Suprapubic skin (tissue), 4 donors: ENCODE measurements at regions not wholly inside any gene's neighbourhood (a gene's known extent, or its start where the extent isn't known, plus 50 kb on each side); places are given as distances from the start of the nearest gene placed in this dataset.

Experiments used
- DNase-seq, 2 donors: peaks; one replicate each; pipeline ENCODE4 v3.0.0-alpha.2; 2019; ENCODE audit warnings: low spot score in 2 of 2
- H3K27ac ChIP-seq: fragments of 200-600 bp; sonication (generic); one replicate; pipeline ENCODE4 v1.5.1; 2019
- H3K27me3 ChIP-seq: fragments of 200-600 bp; sonication (generic); one replicate; pipeline ENCODE4 v1.5.1; 2019
- H3K36me3 ChIP-seq: fragments of 200-600 bp; sonication (generic); one replicate; pipeline ENCODE4 v1.5.1; 2019
- H3K4me1 ChIP-seq: fragments of 200-600 bp; sonication (generic); one replicate; pipeline ENCODE4 v1.5.1; 2019
- H3K4me3 ChIP-seq: fragments of 200-600 bp; sonication (generic); one replicate; pipeline ENCODE4 v1.5.1; 2019; ENCODE audit warnings: mild to moderate bottlenecking
- H3K9me3 ChIP-seq: fragments of 200-600 bp; sonication (generic); one replicate; pipeline ENCODE4 v1.5.1; 2019
- EP300 ChIP-seq: sonication (generic); formaldehyde crosslinking; IDR thresholded peaks from one replicate; pipeline ENCODE4 v1.6.1; 2017; ENCODE audit warnings: antibody characterized with exemption
- POLR2A ChIP-seq, 2 donors: fragments of 450-650 bp; IDR thresholded peaks; one replicate each; pipeline ENCODE4 v1.6.1; 2017; ENCODE audit warnings: antibody characterized with exemption in 2 of 2, mild to moderate bottlenecking in 2 of 2, moderate library complexity in 2 of 2
- POLR2AphosphoS5 ChIP-seq, 3 donors: sonication (generic); formaldehyde crosslinking; IDR thresholded peaks; one replicate each; pipeline ENCODE4 v1.6.1; 2017; ENCODE audit warnings: antibody characterized with exemption in 3 of 3
- WGBS: methylation state at CpG from one replicate; pipeline ENCODE4 v1.1.5; 2018; 5-methylcytosine and 5-hydroxymethylcytosine counted together
- TF ChIP-seq, protein P1 (sequence below), 2 donors: fragments of 200-600 bp in 1 of 2; fragments of 450-650 bp in 1 of 2; sonication (generic) in 1 of 2; IDR thresholded peaks; one replicate each; pipeline ENCODE4 v1.5.1; 2016 to 2019; ENCODE audit warnings: antibody characterized with exemption in 2 of 2, mild to moderate bottlenecking in 1 of 2, moderate library complexity in 1 of 2

DNA sequence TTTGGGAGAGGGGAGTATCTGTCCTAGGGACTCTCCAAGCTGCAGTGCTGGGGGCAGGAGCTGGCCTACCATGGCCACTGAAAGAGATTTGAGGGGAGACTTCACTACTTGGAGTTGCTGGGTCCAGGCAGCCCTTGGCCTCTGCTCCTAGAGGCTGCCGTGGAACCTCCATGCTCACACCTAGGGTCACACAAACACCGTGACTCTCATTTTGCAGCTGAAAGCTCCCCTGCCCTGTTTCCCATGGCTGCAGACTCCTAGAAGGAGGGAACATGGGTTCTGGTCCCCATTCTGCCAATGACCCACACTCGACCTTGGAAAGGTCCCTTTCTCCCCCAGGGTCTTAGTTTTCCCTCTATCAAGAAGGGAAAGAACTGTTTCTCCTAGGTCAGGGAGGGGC is 147.1 kb upstream of the PPP1R26 start:
- TF ChIP-seq POLR2AphosphoS5 (IDR thresholded peaks at IDR 0.05), result no peak
- TF ChIP-seq, protein P1, sequence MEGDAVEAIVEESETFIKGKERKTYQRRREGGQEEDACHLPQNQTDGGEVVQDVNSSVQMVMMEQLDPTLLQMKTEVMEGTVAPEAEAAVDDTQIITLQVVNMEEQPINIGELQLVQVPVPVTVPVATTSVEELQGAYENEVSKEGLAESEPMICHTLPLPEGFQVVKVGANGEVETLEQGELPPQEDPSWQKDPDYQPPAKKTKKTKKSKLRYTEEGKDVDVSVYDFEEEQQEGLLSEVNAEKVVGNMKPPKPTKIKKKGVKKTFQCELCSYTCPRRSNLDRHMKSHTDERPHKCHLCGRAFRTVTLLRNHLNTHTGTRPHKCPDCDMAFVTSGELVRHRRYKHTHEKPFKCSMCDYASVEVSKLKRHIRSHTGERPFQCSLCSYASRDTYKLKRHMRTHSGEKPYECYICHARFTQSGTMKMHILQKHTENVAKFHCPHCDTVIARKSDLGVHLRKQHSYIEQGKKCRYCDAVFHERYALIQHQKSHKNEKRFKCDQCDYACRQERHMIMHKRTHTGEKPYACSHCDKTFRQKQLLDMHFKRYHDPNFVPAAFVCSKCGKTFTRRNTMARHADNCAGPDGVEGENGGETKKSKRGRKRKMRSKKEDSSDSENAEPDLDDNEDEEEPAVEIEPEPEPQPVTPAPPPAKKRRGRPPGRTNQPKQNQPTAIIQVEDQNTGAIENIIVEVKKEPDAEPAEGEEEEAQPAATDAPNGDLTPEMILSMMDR (IDR thresholded peaks at IDR 0.05), result no peak
- TF ChIP-seq POLR2A (IDR thresholded peaks at IDR 0.05), result no peak
- no peak for TF ChIP-seq EP300
- H3K27me3 ChIP-seq, result peaks cover 47% of the 10 kb centered on the region
- no peaks in the 10 kb centered on the region for H3K9me3 ChIP-seq
- no peak for DNase-seq
- 55% methylated on average over 2 of the region's 3 CpGs for WGBS
- H3K4me1 ChIP-seq, result no peaks in the 10 kb centered on the region
- H3K4me3 ChIP-seq, result no peak overlapping the region
- H3K27ac ChIP-seq, result no peak overlapping the region
- H3K36me3 ChIP-seq, result no peaks in the 10 kb centered on the region

- 96% methylated on average over 7 of the region's 7 CpGs for WGBS
- TF ChIP-seq POLR2A (IDR thresholded peaks at IDR 0.05), result no peak
- no peak for TF ChIP-seq EP300
- TF ChIP-seq, protein P1 (IDR thresholded peaks at IDR 0.05), result no peak
- no peak for TF ChIP-seq POLR2AphosphoS5 (IDR thresholded peaks at IDR 0.05)
- no peak for DNase-seq
- peaks cover 50% of the 10 kb centered on the region for H3K27me3 ChIP-seq
- no peaks in the 10 kb centered on the region for H3K9me3 ChIP-seq
- H3K27ac ChIP-seq, result no peak overlapping the region
- H3K4me1 ChIP-seq, result no peaks in the 10 kb centered on the region
- no peak overlapping the region for H3K4me3 ChIP-seq
- H3K36me3 ChIP-seq, result no peaks in the 10 kb centered on the region
Measured at GRCh38 chr9:135332979-135333748, 146.4 kb upstream of the PPP1R26 start.

DNA sequence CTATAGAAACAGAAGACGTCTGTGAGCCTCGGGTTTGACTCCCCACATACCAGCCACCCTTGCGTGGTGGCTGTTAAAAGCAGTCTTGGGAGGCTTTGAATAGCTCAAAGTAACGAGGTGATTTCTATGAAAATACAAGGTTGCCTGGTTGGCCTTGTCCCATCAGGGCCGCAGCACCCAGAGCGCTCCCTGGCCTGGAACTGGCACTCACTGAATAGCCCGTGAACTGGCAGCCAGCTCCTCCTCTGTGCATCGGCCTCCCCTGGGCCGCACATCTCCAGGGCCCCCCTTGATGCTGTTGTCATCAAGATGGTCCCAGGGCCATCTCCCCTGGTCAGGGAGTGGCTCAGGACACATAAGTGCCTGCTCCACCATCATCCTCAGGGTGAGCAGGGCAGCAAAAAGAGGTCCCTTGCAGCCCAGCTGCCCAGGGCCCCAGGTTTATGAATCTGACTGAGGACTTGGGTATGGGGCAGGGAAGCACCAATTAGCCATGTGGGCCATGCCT is 144.6 kb upstream of the PPP1R26 start:
- DNase-seq, result no peak
- no peaks in the 10 kb centered on the region for H3K36me3 ChIP-seq
- WGBS, result 84% methylated on average over 7 of the region's 9 CpGs
- no peak overlapping the region for H3K4me3 ChIP-seq
- no peaks in the 10 kb centered on the region for H3K4me1 ChIP-seq
- H3K27me3 ChIP-seq, result peaks cover 46% of the 10 kb centered on the region
- H3K27ac ChIP-seq, result no peak overlapping the region
- H3K9me3 ChIP-seq, result no peaks in the 10 kb centered on the region
- TF ChIP-seq, protein P1 (IDR thresholded peaks at IDR 0.05), result no peak
- TF ChIP-seq POLR2A (IDR thresholded peaks at IDR 0.05) (no peak), POLR2AphosphoS5 (IDR thresholded peaks at IDR 0.05) (no peak), EP300 (no peak)

- H3K4me3 ChIP-seq, result no peak overlapping the region
- no peaks in the 10 kb centered on the region for H3K9me3 ChIP-seq
- WGBS, result 83% methylated on average over 14 of the region's 14 CpGs
- TF ChIP-seq POLR2AphosphoS5 (IDR thresholded peaks at IDR 0.05), result no peak
- peak in 1 of 2 donors; percentile 67 for DNase-seq
- H3K36me3 ChIP-seq, result no peaks in the 10 kb centered on the region
- H3K27ac ChIP-seq, result no peak overlapping the region
- no peaks in the 10 kb centered on the region for H3K4me1 ChIP-seq
- peaks cover 48% of the 10 kb centered on the region for H3K27me3 ChIP-seq
Measured at GRCh38 chr9:135335691-135336181, 143.8 kb upstream of the PPP1R26 start.

DNA sequence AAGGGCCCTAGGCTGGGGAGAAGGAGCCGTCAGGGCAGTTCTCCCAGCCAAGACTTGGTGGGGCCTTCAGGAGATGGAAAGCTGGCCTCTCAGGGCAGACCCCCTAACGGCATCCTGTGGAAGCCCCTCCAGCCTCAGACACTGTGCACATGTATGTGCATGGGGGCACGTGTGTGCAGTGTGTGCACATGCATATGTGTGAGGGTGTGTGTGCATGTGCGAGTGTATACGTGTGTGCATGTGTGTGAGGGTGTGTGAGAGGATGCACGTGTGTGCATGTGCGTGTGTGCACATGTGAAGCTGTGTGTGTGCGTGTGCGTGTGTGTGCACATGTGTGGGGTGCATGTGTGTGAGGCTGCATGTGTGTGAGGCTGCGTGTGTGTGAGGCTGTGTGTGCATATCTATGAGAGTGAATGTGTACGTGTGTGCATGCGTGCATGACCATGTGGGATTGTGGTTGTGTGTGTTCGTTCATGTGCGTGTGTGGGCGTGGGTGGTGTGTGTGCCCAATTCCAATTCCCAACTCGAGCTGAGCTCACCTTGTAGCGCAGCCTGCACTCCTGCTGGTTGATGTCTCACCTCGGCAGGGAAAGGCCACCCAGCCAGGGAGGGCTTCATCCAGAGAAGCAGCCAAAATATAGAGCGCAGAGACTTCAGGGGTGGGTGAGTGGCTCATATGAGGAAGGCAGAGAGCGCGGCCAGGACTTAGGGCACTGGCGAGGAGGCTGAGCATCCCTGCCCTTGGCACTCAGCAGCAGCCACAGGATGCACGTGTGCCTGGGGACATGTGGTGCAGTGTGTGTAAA is 142.7 kb upstream of the PPP1R26 start:
- no peaks in the 10 kb centered on the region for H3K36me3 ChIP-seq
- WGBS, result 76% methylated on average over 18 of the region's 23 CpGs
- H3K9me3 ChIP-seq, result no peaks in the 10 kb centered on the region
- peak in 1 of 2 donors; percentile 39 for DNase-seq
- no peak overlapping the region for H3K4me3 ChIP-seq
- H3K4me1 ChIP-seq, result no peaks in the 10 kb centered on the region
- TF ChIP-seq EP300, result no peak
- TF ChIP-seq POLR2A (IDR thresholded peaks at IDR 0.05), result no peak
- TF ChIP-seq POLR2AphosphoS5 (IDR thresholded peaks at IDR 0.05), result no peak
- TF ChIP-seq, protein P1 (IDR thresholded peaks at IDR 0.05), result no peak
- no peak overlapping the region for H3K27ac ChIP-seq
- peaks cover 50% of the 10 kb centered on the region for H3K27me3 ChIP-seq
